HG03354 (cell line): ENCODE measurements at regions not wholly inside any gene's neighbourhood (a gene's known extent, or its start where the extent isn't known, plus 50 kb on each side); places are given as distances from the start of the nearest gene placed in this dataset.
A peak's percentile ranks its signal among the peaks of the same experiment; 100 is the strongest.
"Not testable (repeated sequence)": the region's sequence is repeated elsewhere in the genome, so short reads cannot be mapped to it uniquely, and the experiment has no call there.

ENCODE experiments used
- ATAC-seq: cut with Tn5 transposase; IDR thresholded peaks from one replicate; pipeline ENCODE4 v1.9.1; 2021; ENCODE audit warnings: mild to moderate bottlenecking; ENCODE audit not compliant: unreplicated experiment, poor library complexity, severe bottlenecking

- no peak for ATAC-seq
Observed at GRCh38 chr5:86112249-86112648, 505.5 kb upstream of the COX7C start.

DNA sequence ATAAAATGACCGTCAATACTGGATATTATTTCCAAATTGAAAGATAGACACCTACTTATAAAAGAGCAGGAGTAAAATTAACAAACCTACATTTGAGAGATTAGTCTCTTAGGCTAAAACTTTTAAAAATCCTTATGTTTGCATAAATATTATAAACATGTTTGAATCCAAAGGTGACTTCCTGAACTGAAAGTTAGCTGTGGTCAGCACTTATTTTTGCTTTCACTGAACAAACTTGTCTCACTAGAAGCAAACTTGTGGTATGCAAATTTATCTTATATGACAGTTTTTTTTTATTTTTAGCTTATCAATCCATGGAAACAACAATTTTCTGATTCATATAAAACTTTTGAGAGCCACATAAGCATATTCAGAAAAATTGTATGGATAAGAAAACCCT lies 502.6 kb upstream of the COX7C start:
- ATAC-seq = no peak

DNA sequence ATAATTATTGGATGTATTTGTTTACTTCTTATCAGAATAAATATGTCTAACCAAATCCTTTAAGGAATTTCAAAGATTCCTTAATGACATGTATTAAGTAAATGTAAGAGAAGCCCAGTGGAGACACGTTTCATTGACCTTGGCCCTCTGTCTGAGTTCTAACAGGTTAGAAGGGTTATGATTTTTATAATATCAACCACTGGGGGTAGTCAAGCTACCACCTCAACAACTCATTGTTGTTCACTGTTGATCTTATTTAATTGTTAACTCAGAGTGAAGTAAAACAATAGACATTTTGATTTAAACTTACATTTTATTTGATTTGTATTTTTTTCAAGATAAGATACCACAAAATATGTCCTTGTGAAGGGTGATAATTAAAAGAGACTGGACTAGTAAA lies 499.2 kb upstream of the COX7C start:
- ATAC-seq = peak; percentile 75

DNA sequence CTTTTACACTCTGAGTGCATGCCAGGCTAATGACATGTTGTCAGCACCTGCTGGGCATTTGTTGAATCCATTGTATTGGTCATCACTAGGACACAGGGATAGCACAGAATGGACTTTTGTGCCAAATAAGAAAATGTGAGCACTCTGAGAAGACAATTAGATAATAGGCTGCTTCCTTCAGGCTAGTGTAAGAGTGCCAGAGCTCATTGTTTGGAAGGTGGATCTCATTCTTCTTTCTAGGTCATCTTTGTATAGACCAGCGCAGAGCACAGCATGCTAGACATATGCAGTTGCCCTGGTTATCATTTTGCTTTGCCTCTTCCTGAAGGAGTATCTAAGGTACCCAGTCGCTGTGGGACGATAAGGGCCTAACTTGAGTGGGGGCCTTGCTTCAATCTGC lies 493.4 kb upstream of the COX7C start:
- ATAC-seq = no peak

DNA sequence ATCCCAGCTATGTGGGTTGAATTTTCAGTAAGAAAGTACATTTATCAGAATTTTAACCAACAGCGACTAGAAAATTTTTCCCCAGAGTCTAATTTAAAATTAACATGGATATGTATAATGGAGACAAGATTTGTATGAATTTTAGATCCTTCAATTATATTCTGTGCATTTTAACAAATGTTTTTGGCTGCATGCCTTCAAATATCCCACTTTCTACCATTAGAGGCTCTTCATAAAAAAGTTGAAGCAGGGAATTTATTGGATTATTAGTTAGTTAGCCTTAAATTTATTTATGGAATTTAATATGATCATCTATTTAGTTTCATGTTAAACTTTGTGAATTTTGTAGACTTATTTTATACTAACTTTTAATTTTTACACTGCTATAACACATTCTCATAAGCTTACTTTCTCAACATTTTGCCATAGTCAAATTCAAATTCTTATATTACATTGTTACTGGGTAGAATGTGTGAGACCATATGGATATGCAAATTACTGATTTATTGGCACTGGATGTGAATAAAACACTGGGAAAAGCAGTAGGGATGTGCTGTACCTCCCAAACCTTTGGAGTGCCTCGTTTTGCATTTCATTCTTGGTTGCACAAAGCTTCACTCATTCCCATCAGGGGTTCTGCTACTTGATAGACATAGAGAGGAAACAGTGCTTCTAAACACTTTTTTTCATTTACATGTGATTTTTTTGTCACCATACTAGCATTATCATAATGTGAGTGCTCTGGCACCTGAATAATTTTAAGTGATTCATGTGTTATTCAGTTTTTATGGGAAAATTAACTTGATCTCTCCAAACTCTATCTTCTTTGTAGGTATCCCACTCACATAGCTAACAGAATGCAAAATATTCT lies 491.8 kb upstream of the COX7C start:
- no peak for ATAC-seq

DNA sequence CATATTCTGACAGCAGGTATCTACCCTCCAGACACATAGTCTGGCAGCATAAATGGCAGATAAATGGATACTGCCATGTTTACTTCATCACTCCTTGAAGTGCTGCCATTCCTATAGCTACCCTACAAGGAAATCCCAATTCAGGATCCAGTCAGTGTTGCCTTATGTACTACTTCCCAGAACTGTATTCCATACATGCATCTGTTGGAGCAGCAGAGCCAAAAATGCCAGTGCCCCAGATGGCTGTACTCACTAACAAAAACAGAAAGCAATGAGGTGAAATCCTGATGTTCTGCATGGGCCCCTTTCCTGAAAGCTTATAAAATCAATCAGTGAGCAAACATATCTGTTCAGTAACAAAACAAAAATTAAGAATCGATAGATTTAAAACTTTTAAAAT lies 490.0 kb upstream of the COX7C start:
- no peak for ATAC-seq

DNA sequence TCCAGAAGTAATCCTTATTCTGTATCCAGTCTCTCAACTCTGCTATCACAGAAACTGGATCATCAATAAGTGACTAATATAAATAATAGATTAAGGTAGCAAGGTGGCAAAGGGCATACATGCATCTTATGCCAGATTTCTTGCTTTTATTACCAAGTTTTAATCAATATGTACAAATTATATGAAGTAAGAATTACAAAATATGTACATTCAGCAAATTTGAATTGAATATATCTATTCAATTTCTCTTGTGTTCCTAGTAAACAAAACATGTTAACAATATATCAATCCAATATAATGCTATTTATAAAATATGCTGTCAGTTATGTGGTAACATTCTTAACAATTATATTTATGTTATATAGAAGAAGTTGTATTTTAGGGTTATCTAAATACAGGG lies 488.7 kb upstream of the COX7C start:
- ATAC-seq = no peak

DNA sequence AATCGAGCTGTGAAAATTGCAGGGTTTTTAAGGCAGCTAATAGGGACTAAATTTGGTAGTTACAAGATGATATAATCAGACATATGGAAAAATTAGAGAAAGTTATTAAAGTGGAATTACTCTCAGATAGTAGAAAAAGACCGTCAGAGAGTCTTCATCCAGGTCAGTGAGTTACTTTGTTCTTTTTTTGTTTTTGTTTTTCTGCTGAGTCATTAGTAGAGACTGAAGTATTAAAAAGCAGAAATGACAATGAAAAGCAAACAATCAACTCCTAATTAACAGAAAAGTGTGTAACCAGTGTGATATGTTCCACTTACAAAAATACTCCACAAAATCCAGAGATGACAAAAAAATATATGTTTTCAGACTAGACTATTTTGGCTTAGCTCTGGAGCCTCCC lies 480.4 kb upstream of the COX7C start:
- ATAC-seq = no peak

GRCh38 chr5:86143837-86144236 lies 473.9 kb upstream of the COX7C start:
- ATAC-seq = no peak

DNA sequence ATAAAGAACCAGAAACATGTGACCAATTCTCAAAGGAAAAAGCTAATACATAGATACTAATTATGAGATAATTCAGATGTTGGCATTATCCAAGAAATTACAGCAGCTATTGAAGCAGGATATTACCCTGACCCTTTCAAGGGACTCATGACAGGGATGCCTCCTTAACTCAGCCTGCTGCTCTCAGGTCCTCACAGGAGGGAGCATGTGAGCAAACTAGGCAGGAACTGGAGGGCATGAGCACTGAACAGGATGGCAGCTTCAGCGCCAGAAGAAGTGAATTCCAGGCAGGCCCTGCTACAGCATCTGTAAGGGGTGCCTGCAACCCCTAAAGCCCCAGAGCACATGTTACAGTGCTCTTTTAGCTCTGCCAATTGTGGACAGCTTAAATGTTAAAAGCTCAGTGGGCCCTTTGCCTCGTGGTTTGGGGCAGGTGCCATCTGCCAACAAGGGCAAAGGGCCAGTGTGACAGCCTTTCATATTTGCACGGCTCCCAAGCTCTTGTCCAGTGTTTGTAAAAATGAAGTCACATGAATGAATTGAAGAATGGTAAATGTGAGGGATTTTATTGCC lies 464.7 kb upstream of the COX7C start:
- ATAC-seq = no peak

DNA sequence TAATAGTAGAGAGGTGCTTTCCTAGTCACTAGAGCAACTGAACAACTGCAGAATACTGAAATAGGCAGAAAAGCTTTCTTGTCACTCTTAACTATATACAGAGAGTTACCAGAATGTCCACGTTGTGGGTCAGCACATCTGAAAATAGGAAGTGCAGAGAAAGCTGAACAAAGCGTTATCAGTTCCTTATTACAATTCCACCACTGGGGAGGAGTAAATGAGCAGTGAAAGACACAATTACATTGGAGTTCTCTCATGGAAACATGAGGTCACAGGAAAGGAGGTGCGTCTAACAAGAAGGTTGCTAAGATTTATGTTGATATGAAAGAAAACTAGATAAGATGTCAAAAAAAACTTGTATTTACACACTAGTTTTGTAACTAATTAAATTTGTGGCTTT lies 461.9 kb upstream of the COX7C start:
- ATAC-seq = no peak

GRCh38 chr5:86170194-86170593 lies 447.5 kb upstream of the COX7C start:
- ATAC-seq = no peak

DNA sequence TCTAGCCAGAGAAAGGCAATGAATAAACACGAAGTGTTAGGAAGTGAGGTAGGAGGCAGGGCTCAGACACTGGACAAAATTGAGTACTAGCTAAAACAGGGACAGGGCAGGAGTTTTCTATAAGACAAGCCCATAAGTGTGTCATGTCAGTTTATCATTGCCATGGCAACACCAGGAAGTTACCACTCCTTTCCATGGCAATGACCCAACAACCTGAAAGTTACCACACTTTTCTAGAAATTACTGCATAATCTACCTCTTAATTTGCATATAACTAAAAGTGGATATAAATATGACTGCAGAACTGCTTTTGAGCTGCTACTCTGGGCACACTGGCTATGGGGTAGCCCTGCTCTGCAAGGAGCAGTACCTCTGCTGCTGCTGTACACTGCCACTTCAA lies 442.5 kb upstream of the COX7C start:
- peak; percentile 85 for ATAC-seq

GRCh38 chr5:86199287-86199686 lies 418.5 kb upstream of the COX7C start:
- no peak for ATAC-seq

- ATAC-seq = no peak
Observed at GRCh38 chr5:86228147-86228546, 389.6 kb upstream of the COX7C start.

GRCh38 chr5:86232246-86232645 lies 385.5 kb upstream of the COX7C start:
- ATAC-seq = no peak

DNA sequence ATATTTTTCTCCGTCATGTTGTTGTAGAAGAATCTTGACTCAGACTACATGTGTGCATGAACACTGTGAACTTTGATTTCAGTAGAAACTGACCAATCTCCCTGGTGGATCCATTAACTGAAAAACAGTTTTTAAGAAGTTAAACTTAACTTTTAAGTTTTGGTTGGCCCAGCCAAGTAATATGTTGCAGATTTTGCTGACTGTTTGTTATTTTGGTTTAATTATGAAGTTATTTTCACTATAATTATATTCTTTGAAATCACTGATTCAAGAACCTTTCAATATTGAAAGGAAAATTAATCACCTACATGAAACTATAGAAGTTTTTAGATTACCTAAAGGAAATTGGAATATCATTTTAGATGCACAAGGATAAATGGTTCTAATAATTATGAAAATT lies 373.6 kb upstream of the COX7C start:
- no peak for ATAC-seq

- ATAC-seq = no peak
Observed at GRCh38 chr5:86257871-86258270, 359.9 kb upstream of the COX7C start.

DNA sequence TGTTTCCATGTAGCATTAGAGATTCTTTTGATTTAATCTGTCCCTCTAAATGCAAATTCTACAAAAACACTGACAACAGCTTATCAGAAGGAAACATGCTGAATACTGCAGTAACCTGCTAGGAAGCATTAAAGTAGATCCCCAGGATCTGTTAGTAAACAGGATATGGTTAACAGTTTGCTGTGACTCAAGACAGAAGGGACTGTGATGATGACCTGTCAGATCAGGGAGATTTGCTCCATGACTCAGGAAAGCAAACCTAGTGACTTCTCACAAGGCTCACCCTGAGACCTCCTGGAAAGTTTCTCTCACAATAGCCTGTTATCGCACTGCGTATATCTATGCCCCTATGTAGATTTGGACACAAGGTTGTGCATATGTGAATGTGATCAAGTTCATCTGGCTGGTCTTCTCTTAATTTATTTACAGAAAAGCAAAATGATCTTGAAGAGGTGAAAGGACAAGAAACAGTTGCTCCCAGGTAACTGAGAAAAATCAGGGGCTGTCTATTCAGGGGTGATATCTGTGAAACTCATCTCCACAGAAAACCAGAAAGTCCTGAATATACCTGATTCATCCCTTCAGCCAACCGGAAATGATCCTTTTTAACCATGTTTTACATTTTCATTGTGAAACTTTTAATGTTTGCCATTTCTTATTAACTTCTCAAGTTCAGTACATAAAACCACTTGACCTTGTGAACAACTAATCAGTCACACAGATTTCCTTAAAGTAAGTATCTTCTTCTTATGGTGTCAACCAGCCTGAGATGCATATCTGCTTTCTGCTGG lies 333.1 kb upstream of the COX7C start:
- ATAC-seq = not testable (repeated sequence)

DNA sequence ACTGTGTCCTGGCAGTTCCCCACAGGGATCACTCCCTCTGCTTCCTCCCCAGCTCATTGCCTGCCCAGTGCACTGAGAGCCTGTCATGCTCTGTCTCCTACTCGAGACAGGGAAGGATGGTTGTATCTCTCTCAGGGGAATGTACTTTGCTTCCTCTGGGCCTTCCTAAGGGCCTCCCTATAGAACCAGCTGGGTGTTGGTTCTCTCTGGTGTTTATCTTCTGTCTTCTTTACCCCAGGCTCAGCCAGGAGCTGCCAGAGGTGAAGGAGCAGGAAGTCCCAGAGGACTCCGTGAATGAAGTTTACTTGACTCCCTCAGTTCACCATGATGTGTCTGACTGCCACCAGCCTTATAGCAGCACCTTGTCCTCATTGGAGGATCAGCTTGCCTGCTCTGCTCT lies 330.3 kb upstream of the COX7C start:
- ATAC-seq = not testable (repeated sequence)

DNA sequence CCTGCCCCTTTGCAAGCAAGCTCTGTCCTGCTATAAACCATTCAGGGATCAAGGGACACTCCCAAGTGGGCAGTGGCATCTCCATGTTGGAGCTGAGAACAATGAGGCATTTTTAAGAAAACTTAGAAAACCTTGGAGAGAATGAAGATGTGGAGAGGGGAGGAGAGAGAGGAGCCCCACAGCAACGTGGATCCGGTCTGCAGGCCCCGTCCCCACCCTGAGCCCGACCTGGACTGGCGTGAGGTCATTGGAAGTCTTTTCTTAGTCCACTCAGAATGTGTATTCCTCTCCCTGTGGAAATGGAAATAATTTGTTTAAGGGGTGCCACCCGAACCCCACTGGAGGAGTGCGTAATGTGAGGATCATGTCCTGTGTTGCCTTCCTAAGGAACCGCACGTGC lies 328.0 kb upstream of the COX7C start:
- ATAC-seq = not testable (repeated sequence)
